ENCODE measurements at regions not wholly inside any gene's neighbourhood (a gene's known extent, or its start where the extent isn't known, plus 50 kb on each side); places are given as distances from the start of the nearest gene placed in this dataset.

GRCh38 chr6:132227904-132228303 lies 173.4 kb downstream of the MOXD1 start:
- no peaks in the 10 kb centered on the region for H3K4me1 ChIP-seq (ENCODE audit: control insufficient read depth, insufficient read depth, low read length)
- H3K9me1 ChIP-seq (ENCODE audit: insufficient read depth, low read length): no peaks in the 10 kb centered on the region
- H3K14ac ChIP-seq (replicated peaks; ENCODE audit: low read depth, low read length): no peak overlapping the region
- no peak overlapping the region for H2AK5ac ChIP-seq (ENCODE audit: low read depth, low read length)
- H4K5ac ChIP-seq (ENCODE audit: low read depth, low read length): no peak overlapping the region
- H3K27me3 ChIP-seq (ENCODE audit: control insufficient read depth, insufficient read depth, low read length): peaks cover 5% of the 10 kb centered on the region; the same call in 1 of the 2 replicates
- no TSS peak for BruUV-seq (replicated peaks)
- H3K4me2 ChIP-seq (ENCODE audit: low read depth, low read length): peak overlapping the region; percentile 21; the same call in 1 of the 2 replicates
- H3K4me3 ChIP-seq (ENCODE audit: insufficient read depth, low read depth, low read length): no peak overlapping the region
- peak; percentile 93 for ATAC-seq (ENCODE audit: low read depth)
- H3K23ac ChIP-seq (ENCODE audit: low read depth, low read length): no peak overlapping the region
- H3K27ac ChIP-seq (ENCODE audit: insufficient read depth, low read length): no peak overlapping the region
- H4K8ac ChIP-seq (ENCODE audit: low read depth in 2 of 2, low read length in 2 of 2): no peak overlapping the region
- H2BK120ac ChIP-seq (ENCODE audit: low read depth, low read length): no peak overlapping the region
- no peak overlapping the region for H2BK20ac ChIP-seq (ENCODE audit: low read depth, low read length)
- H2BK15ac ChIP-seq (ENCODE audit: low read depth, low read length): no peak overlapping the region
- no peak overlapping the region for H2BK5ac ChIP-seq (ENCODE audit: low read depth, low read length, poor library complexity, severe bottlenecking)
- no peak overlapping the region for H3K4ac ChIP-seq (ENCODE audit: low read depth, low read length)
- H3K9ac ChIP-seq (ENCODE audit: low read depth, low read length): no peak overlapping the region
- DNase-seq: peak; percentile 96
- in situ Hi-C loops (cut with MboI; ENCODE audit: low sequenced_read_pairs): no loop called here
- H2AK9ac ChIP-seq (replicated peaks; ENCODE audit: low read depth, low read length, poor library complexity): no peak overlapping the region
- no peak overlapping the region for H3K18ac ChIP-seq (ENCODE audit: low read depth, low read length)
- peaks cover 15% of the 10 kb centered on the region for H3K9me3 ChIP-seq (ENCODE audit: control insufficient read depth, insufficient read depth, low read length)
- H4K91ac ChIP-seq (ENCODE audit: insufficient read depth, low read depth, low read length): no peak overlapping the region
- no peaks in the 10 kb centered on the region for H4K20me1 ChIP-seq (ENCODE audit: insufficient read depth, low read length)
- TF ChIP-seq MAFK (IDR thresholded peaks at IDR 0.05; ENCODE audit: low read depth, low read length): no peak
- 0 out of 2 replicates have a peak, but pooled peaks have one; percentile 8 for TF ChIP-seq FOS (IDR thresholded peaks at IDR 0.05; ENCODE audit: low read depth, low read length)
- TF ChIP-seq USF2 (IDR thresholded peaks at IDR 0.05; ENCODE audit: low read depth, low read length): no peak
- TF ChIP-seq CEBPB (IDR thresholded peaks at IDR 0.05; ENCODE audit: low read depth, low read length): peak; percentile 72
- ChIA-PET POLR2A (ENCODE audit: unreplicated experiment) (interaction anchor here (0.5 kb wide), 1 partner anchor 281 kb away, joined by 3 read pairs; no protein-coding TSS in a partner anchor), CTCF (interaction anchor here (0.6 kb wide), 1 partner anchor 10 kb away, joined by 3 read pairs; no protein-coding TSS in a partner anchor)
- H2AFZ ChIP-seq (replicated peaks; ENCODE audit: low read length, poor library complexity): no peak overlapping the region
- intact Hi-C loops (cut with micrococcal nuclease): no loop called here
- H3K56ac ChIP-seq (ENCODE audit: extremely low read depth, insufficient read depth, low read length): no peak overlapping the region
- H3K79me1 ChIP-seq (ENCODE audit: low read depth in 1 of 2, low read length in 2 of 2): no peaks in the 10 kb centered on the region
- H3K36me3 ChIP-seq (ENCODE audit: control insufficient read depth, insufficient read depth, low read length): no peaks in the 10 kb centered on the region
- dilution Hi-C loops (cut with HindIII; ENCODE audit: low sequenced_read_pairs, unreplicated experiment): no loop called here

Measured in IMR-90 (cell line).